ENCODE measurements at regions not wholly inside any gene's neighbourhood (a gene's known extent, or its start where the extent isn't known, plus 50 kb on each side); places are given as distances from the start of the nearest gene placed in this dataset.

DNA sequence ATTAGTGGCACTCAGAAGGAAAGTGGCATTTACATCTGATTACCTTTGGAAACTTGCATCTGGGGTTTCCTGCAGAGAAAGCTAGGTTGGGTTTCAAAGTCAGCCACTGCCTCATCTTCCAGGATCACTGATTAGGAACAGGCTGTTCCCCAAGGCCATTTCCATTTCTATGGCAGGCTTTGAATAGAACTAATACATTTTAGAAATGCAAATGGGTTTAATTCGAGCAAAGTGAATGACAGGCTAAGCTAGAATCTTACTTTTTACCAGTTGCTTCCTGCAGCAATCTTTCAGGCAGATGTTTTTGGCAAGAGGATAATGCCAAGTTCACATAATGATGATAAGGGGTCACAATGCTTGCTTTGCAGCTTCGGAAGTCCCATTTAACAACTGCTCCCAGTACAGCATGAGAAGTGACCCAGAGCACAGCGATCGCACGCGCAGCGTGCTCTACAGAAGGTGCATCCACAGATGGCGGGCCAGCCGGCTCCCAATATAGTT lies 336.7 kb downstream of the LPIN1 start:
- DNase-seq (ENCODE audit: low spot score) = no peak

- DNase-seq (ENCODE audit: low spot score) = no peak
These were observed 337.4 kb downstream of the LPIN1 start for GRCh38 chr2:12083713-12084419.

GRCh38 chr2:12087175-12087574 lies 340.7 kb downstream of the LPIN1 start:
- DNase-seq (ENCODE audit: low spot score) = peak; percentile 34

- DNase-seq (ENCODE audit: low spot score) = no peak
These were observed 341.4 kb downstream of the LPIN1 start for GRCh38 chr2:12087671-12088380.

- DNase-seq (ENCODE audit: low spot score) = no peak
These were observed 342.6 kb downstream of the LPIN1 start for GRCh38 chr2:12089001-12089400.

- DNase-seq (ENCODE audit: low spot score) = no peak
These were observed 343.1 kb downstream of the LPIN1 start for GRCh38 chr2:12089496-12089895.

DNA sequence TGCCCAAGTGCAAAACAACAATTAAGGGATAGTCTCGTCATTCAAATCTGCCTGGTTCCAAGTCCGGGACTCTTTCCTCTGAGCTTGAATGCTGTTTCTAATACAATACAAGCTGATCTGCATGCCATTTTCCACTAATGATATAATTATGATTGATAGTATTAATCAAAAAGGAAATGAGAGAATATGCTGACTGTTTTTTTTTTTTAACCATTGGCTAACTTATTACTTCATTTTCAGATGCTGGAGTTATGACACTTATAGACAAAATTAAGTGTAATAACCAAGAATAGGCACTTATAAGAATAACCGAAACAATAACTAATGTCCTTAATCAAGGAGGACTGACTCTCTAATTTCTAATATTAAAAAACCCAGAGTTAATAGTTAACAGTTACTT lies 343.6 kb downstream of the LPIN1 start:
- no peak for DNase-seq (ENCODE audit: low spot score)

DNA sequence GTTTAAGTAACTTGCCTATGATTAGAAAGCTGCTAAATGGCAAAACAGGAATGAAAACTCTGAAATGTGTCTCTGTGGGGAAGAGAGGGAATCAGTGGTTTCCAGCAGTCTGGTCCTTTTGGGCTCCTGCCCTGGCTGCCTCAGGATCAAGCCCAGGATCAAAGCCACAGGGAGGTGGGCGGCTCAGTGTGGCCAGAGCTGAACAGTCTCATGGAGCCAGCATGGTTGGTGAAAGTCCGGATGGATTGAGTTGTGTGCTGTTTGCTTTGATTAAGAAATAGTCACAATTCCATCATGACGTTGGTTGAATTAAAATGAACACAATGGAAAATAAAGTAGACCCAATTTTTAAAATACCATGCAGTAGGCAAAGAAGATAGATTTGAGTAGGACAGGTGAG lies 344.2 kb downstream of the LPIN1 start:
- no peak for DNase-seq (ENCODE audit: low spot score)

DNA sequence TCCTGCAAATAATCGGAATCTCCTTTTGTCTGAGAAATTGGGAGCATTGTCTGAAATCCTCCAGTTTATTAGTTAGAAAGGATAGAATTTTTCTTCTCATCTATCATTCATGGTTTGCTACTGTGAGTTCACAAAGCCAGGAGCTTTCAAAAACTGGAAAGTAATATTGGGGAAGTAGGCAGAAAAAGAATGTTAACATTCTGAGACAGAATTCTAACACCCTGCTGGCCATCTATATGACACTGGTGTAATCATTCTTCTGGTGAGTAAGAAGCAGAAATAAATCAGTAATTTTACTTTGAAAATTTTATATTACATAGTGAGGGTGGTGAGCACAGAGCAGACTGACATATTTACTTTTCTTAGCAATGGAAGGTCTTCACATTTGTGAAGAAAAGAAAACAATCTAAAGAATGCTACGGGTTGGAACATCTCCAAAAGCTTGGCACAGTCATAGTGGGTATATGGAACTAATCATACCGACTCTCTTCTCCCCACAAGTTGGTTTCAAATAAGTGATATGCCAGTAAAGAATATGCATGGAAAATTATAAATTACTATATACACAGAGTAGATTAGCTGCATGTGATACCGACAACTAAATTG lies 344.9 kb downstream of the LPIN1 start:
- no peak for DNase-seq (ENCODE audit: low spot score)

- DNase-seq (ENCODE audit: low spot score) = no peak
These were observed 347.7 kb downstream of the LPIN1 start for GRCh38 chr2:12094134-12094533.

GRCh38 chr2:12096051-12096787 lies 349.8 kb downstream of the LPIN1 start:
- DNase-seq (ENCODE audit: low spot score) = no peak

DNA sequence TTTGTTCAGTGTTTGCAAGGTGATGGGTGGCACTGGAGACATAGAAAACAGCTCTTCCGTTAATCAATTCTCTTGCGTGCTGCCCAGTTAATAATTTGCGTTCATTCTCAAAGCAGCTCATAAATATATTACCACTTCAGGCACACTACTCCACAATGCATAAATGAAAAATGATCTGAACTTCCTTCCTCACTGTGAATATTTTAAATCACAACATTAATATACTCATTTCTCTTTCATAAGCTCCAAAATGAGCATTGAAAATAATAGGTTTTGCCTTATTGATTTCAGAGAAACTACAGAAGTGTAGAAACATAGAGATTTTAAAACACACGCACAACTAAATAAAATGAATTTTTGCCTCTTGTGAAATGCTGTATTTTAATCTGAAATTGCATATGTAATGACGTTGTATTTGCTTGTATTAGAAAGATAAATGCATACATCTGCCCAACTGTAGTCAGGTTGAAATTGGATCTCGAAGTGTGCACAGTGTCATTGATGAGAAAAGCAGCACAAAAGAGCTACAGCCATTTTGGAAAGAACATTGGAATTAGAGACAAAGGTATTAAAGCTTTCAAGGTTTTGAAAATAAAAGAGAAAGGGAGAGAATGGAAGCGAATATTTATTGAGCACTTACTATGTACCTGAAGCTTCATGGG lies 350.5 kb downstream of the LPIN1 start:
- no peak for DNase-seq (ENCODE audit: low spot score)

DNA sequence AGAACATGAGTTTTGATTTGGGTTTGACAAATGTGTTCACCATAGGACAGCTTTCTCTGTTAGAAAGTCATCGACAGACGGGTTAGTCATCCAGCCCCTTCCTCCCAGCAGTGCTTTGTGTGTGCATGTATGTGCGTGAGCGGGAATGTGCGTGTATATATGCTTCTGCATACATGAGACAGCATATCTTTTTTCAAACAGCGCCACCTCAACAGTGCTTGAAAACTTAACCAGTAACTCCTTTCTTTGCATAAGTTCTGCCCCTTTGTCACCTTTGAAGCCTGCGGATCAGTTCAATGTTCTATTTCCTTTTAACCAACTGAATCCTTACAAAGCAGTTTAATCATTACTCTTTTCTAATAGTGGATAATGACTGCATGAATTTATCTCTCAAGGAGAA lies 351.4 kb downstream of the LPIN1 start:
- no peak for DNase-seq (ENCODE audit: low spot score)

GRCh38 chr2:12099374-12099773 lies 352.9 kb downstream of the LPIN1 start:
- DNase-seq (ENCODE audit: low spot score) = no peak

- no peak for DNase-seq (ENCODE audit: low spot score)
These were observed 356.2 kb downstream of the LPIN1 start for GRCh38 chr2:12102679-12103078.

DNA sequence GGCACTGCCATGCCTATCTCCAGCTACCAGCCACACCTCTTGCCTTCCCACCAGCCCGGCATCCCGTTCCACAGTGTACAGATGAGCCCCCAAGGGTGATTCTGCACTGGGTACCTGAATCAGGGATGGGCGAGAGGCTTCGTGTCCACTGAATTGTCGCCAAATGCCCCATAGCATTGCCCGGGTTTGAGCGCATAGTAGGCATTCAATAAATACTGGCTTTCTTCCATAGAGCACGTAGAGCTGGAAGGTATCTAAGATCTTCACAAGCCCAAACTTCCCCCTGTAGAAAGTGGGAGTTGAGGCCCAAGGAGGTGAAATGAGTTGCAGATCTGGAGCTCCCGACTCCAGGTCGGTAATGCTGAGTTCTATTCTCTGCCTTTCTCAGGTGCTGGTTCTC lies 358.7 kb downstream of the LPIN1 start:
- no peak for DNase-seq (ENCODE audit: low spot score)

- DNase-seq (ENCODE audit: low spot score) = no peak
These were observed 360.1 kb downstream of the LPIN1 start for GRCh38 chr2:12106440-12107080.

GRCh38 chr2:12107321-12107720 lies 360.9 kb downstream of the LPIN1 start:
- DNase-seq (ENCODE audit: low spot score) = no peak

DNA sequence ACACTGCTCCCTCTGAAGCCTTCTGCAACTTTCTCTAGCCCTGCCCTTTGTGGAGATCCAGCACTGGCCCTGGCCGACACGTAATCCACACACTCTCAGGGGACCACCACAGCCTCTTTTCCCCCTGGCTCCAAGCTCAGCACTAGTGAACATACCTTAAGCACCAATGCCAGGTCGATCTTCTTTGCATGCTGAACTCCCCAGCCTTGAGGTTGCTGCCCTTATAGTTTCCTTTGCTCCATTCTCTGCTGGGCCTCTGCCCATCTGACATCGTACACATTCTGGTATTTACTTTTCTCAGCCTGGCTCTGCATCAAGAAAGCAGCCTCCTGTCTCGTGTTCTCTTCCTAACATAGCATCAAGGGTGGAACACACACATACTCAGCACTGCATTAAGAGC lies 361.5 kb downstream of the LPIN1 start:
- no peak for DNase-seq (ENCODE audit: low spot score)

DNA sequence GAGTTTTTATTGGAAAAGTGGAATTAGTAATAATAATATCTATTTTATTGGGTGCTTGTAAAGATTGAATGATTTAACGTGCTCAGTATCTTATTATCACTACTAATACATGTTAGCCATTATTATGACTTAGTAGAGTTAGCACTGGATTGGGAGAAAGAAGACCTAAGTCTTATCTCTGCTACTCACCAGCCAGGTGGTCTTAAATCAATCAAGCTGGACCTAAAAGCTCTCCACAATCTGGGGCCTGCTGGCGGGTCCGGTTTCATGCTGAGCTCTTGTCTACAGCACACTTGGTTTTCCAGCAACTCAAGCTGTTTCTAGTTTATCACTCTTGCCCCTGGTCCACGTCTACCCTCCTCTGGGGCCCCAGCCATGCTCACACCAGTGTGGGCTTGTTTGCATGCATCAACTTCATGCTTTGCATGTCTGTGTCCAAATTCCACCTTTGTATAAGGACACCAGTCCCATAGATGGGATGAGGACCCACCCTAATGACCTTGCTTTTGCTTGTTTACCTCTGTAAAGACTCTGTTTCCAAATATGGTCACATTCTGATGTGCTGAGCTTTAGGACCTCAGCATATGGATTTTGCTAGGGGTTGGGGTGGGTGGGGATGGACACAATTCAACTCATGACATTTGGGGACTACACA lies 363.1 kb downstream of the LPIN1 start:
- no peak for DNase-seq (ENCODE audit: low spot score)

- no peak for DNase-seq (ENCODE audit: low spot score)
These were observed 363.6 kb downstream of the LPIN1 start for GRCh38 chr2:12110074-12110473.

All from germinal center (tissue), 1 donor.